A549 (cell line): ENCODE measurements at regions not wholly inside any gene's neighbourhood (a gene's known extent, or its start where the extent isn't known, plus 50 kb on each side); places are given as distances from the start of the nearest gene placed in this dataset.

ENCODE experiments used
- ATAC-seq, 2 experiments: fragments of 200-7000 bp in 1 of 2; fragments of >200 bp in 1 of 2; cut with Nextera tagmentation in 1 of 2; cut with Tn5 transposase in 1 of 2; 3 replicates each; pipeline versions ENCODE4 v1.8.0 to v1.9.1; 2018 to 2020; ENCODE audit warnings: mild to moderate bottlenecking in 1 of 2, moderate library complexity in 1 of 2
- CTCF ChIA-PET: fragments of 300-600 bp; sonication (Branson Sonifier 250); formaldehyde crosslinking; extraction: SDS; loops from one replicate; lab custom pipeline; 2021; ENCODE audit warnings: antibody characterized with exemption, inconsistent platforms; lab: Yijun Ruan, JAX
- POLR2A ChIA-PET: fragments of 350-600 bp; formaldehyde crosslinking; extraction: SDS; loops from one replicate; lab custom pipeline; 2021; ENCODE audit warnings: antibody characterized with exemption, inconsistent platforms; lab: Yijun Ruan, JAX
- DNase-seq, 2 experiments: peaks; one replicate each; pipeline versions ENCODE4 v3.0.0 to v3.0.0-alpha.2; 2011 to 2016; ENCODE audit warnings: low read depth in 1 of 2, low spot score in 1 of 2
- FAIRE-seq: peaks from 2 replicates; lab custom pipeline; 2011; peaks lifted over from hg19 to GRCh38; lab: Jason Lieb, UNC
- H3K27ac ChIP-seq, 2 experiments: fragments of >200 bp; sonication (Bioruptor Twin); formaldehyde crosslinking; 3 replicates each; pipeline ENCODE4 v1.5.1; 2016 to 2017
- H3K4me1 ChIP-seq: fragments of >200 bp; sonication (Bioruptor Twin); formaldehyde crosslinking; 3 replicates; pipeline ENCODE4 v1.6.1; 2016
- H3K4me2 ChIP-seq: fragments of >200 bp; sonication (Bioruptor Twin); formaldehyde crosslinking; 3 replicates; pipeline ENCODE4 v1.6.1; 2016
- H3K4me3 ChIP-seq: fragments of >200 bp; sonication (Bioruptor Twin); formaldehyde crosslinking; 3 replicates; pipeline ENCODE4 v1.5.1; 2016
- H3K9me3 ChIP-seq: fragments of >200 bp; sonication (Bioruptor Twin); formaldehyde crosslinking; 3 replicates; pipeline ENCODE4 v1.6.1; 2016
- ATOH8 ChIP-seq: fragments of 250-450 bp; sonication (Bioruptor Pico); IDR thresholded peaks from 2 replicates; pipeline ENCODE4 v1.5.0; 2020; ENCODE audit warnings: low read depth, mild to moderate bottlenecking, moderate library complexity
- BCL3 ChIP-seq: fragments of >200 bp; sonication (Bioruptor Twin); formaldehyde crosslinking; IDR thresholded peaks from 3 replicates; pipeline ENCODE4 v1.6.1; 2016
- BHLHE40 ChIP-seq: IDR thresholded peaks from 2 replicates; pipeline ENCODE4 v1.6.1; 2012; ENCODE audit warnings: low read depth, low read length, inconsistent platforms
- CBX2 ChIP-seq: fragments of 200-600 bp; sonication (generic); IDR thresholded peaks from 2 replicates; pipeline ENCODE4 v1.6.1; 2016; ENCODE audit warnings: low read depth, mild to moderate bottlenecking, borderline replicate concordance
- CBX8 ChIP-seq: fragments of 200-600 bp; sonication (generic); IDR thresholded peaks from 2 replicates; pipeline ENCODE4 v1.6.1; 2016
- CHD4 ChIP-seq: fragments of 200-600 bp; sonication (generic); IDR thresholded peaks from 2 replicates; pipeline ENCODE4 v1.6.1; 2016; ENCODE audit warnings: antibody characterized with exemption, mild to moderate bottlenecking, borderline replicate concordance
- EHF ChIP-seq: fragments of 250-450 bp; sonication (Bioruptor Pico); IDR thresholded peaks from 2 replicates; pipeline ENCODE4 v1.5.0; 2020; ENCODE audit warnings: mild to moderate bottlenecking
- EHMT2 ChIP-seq: fragments of 200-600 bp; sonication (generic); IDR thresholded peaks from 2 replicates; pipeline ENCODE4 v1.6.1; 2016; ENCODE audit warnings: antibody characterized with exemption, low read depth, mild to moderate bottlenecking, moderate library complexity
- ELK1 ChIP-seq: fragments of 150-350 bp; IDR thresholded peaks from 2 replicates; pipeline ENCODE4 v1.6.1; 2014; ENCODE audit warnings: low read depth, mild to moderate bottlenecking, low read length
- ESRRA ChIP-seq: fragments of 150-350 bp; IDR thresholded peaks from 2 replicates; pipeline ENCODE4 v1.6.1; 2014; ENCODE audit warnings: mild to moderate bottlenecking, low read length, borderline replicate concordance
- FOSL2 ChIP-seq, 2 experiments: fragments of 450-650 bp in 1 of 2; fragments of >200 bp in 1 of 2; sonication (Bioruptor Twin) in 1 of 2; formaldehyde crosslinking; IDR thresholded peaks; 2 replicates each; pipeline versions ENCODE4 v1.5.0 to v1.6.1; 2016 to 2020; ENCODE audit warnings: mild to moderate bottlenecking in 1 of 2, moderate library complexity in 1 of 2
- GATA3 ChIP-seq: IDR thresholded peaks from 2 replicates; pipeline ENCODE4 v1.6.1; 2012; ENCODE audit warnings: borderline replicate concordance
- HES2 ChIP-seq: fragments of >200 bp; sonication (Bioruptor Twin); formaldehyde crosslinking; IDR thresholded peaks from 2 replicates; pipeline ENCODE4 v1.6.1; 2016
- HEYL ChIP-seq: fragments of 250-450 bp; sonication (Bioruptor Pico); IDR thresholded peaks from 2 replicates; pipeline ENCODE4 v1.8.0; 2021; ENCODE audit warnings: mild to moderate bottlenecking, moderate library complexity
- HMGXB4 ChIP-seq: fragments of 250-450 bp; sonication (Bioruptor Pico); IDR thresholded peaks from 2 replicates; pipeline ENCODE4 v1.5.0; 2021; ENCODE audit warnings: mild to moderate bottlenecking, moderate library complexity, borderline replicate concordance
- HOXA7 ChIP-seq: fragments of 250-450 bp; sonication (Bioruptor Pico); IDR thresholded peaks from 2 replicates; pipeline ENCODE4 v1.5.0; 2020; ENCODE audit warnings: mild to moderate bottlenecking, moderate library complexity
- HOXB5 ChIP-seq: fragments of 250-450 bp; sonication (Bioruptor Pico); IDR thresholded peaks from 2 replicates; pipeline ENCODE4 v1.5.0; 2020; ENCODE audit warnings: mild to moderate bottlenecking, moderate library complexity
- JUN ChIP-seq, 2 experiments: fragments of >200 bp; sonication (Bioruptor Twin); formaldehyde crosslinking; IDR thresholded peaks; 2 replicates in 1 of 2; 3 replicates in 1 of 2; pipeline ENCODE4 v1.6.1; 2016 to 2017
- JUNB ChIP-seq: fragments of >200 bp; sonication (Bioruptor Twin); formaldehyde crosslinking; IDR thresholded peaks from 2 replicates; pipeline ENCODE4 v1.6.1; 2016
- KDM1A ChIP-seq: fragments of 200-600 bp; sonication (generic); IDR thresholded peaks from 2 replicates; pipeline ENCODE4 v1.6.1; 2016; ENCODE audit warnings: low read depth, mild to moderate bottlenecking
- MAFK ChIP-seq: fragments of 450-650 bp; IDR thresholded peaks from 2 replicates; pipeline ENCODE4 v1.6.1; 2014; ENCODE audit not compliant: partially characterized antibody
- MAX ChIP-seq: IDR thresholded peaks from 2 replicates; pipeline ENCODE4 v1.6.1; 2012
- MAZ ChIP-seq: fragments of 150-350 bp; IDR thresholded peaks from 2 replicates; pipeline ENCODE4 v1.6.1; 2014; ENCODE audit warnings: antibody characterized with exemption, low read depth, low read length, borderline replicate concordance
- NPAS2 ChIP-seq: fragments of 250-450 bp; sonication (Bioruptor Pico); IDR thresholded peaks from 2 replicates; pipeline ENCODE4 v1.8.0; 2022; ENCODE audit warnings: mild to moderate bottlenecking, moderate library complexity, borderline replicate concordance
- RARB ChIP-seq: fragments of 250-450 bp; sonication (Bioruptor Pico); IDR thresholded peaks from 2 replicates; pipeline ENCODE4 v1.8.0; 2021; ENCODE audit warnings: mild to moderate bottlenecking, moderate library complexity
- RFX5 ChIP-seq: fragments of 450-650 bp; IDR thresholded peaks from 2 replicates; pipeline ENCODE4 v1.7.1; 2014; ENCODE audit warnings: antibody characterized with exemption, mild to moderate bottlenecking, moderate library complexity
- USF2 ChIP-seq: fragments of 450-650 bp; IDR thresholded peaks from 2 replicates; pipeline ENCODE4 v1.6.1; 2014; ENCODE audit warnings: antibody characterized with exemption
- WGBS: methylation state at CpG from one replicate; pipeline ENCODE4 v1.1.6; 2017; ENCODE audit errors: missing lambda C conversion rate; 5-methylcytosine and 5-hydroxymethylcytosine counted together

GRCh38 chr14:103216399-103216798, 93.1 kb downstream of the TNFAIP2 start:
- no peak overlapping the region for H3K4me2 ChIP-seq
- WGBS = 91% methylated on average over 6 of the region's 10 CpGs
- POLR2A ChIA-PET = no interaction called here
- ATAC-seq (no peak), DNase-seq (no peak), FAIRE-seq (no peak)
- peaks cover 6% of the 10 kb centered on the region; the same call in 1 of the 3 replicates for H3K9me3 ChIP-seq
- H3K4me3 ChIP-seq = no peak overlapping the region
- CTCF ChIA-PET = interaction anchor here (0.9 to 3.5 kb wide), 5 partner anchors 8 to 55 kb away, joined by 3 to 9 read pairs (median 3); no protein-coding TSS in a partner anchor
- H3K27ac ChIP-seq = no peak overlapping the region
- no peaks in the 10 kb centered on the region for H3K4me1 ChIP-seq
- no peak for TF ChIP-seq EHMT2
- TF ChIP-seq CHD4 = no peak
- TF ChIP-seq HMGXB4 (CRISPR knock-in tag) = no peak
- no peak for TF ChIP-seq RFX5
- TF ChIP-seq MAX = no peak
- no peak for TF ChIP-seq FOSL2 (IDR thresholded peaks at IDR 0.05)
- no peak for TF ChIP-seq FOSL2 (CRISPR knock-in tag; IDR thresholded peaks at IDR 0.05)
- no peak for TF ChIP-seq NPAS2 (CRISPR knock-in tag)
- no peak for TF ChIP-seq MAZ
- TF ChIP-seq CBX8 = no peak
- no peak for TF ChIP-seq KDM1A
- TF ChIP-seq USF2 = no peak
- no peak for TF ChIP-seq EHF (CRISPR knock-in tag)
- no peak for TF ChIP-seq BHLHE40
- TF ChIP-seq JUNB = no peak
- no peak for TF ChIP-seq MAFK
- no peak for TF ChIP-seq HOXB5
- TF ChIP-seq, all 56 proteins: peak for 0

- FAIRE-seq (no peak), DNase-seq (no peak), ATAC-seq (no peak)
- ChIA-PET POLR2A (no interaction called here), CTCF (interaction anchor here (0.7 to 3.5 kb wide), 5 partner anchors 8 to 84 kb away, joined by 3 to 9 read pairs (median 3); no protein-coding TSS in a partner anchor)
- no peak overlapping the region for H3K4me3 ChIP-seq
- peaks cover 6% of the 10 kb centered on the region; the same call in 1 of the 3 replicates for H3K9me3 ChIP-seq
- WGBS = 62% methylated on average over 5 of the region's 5 CpGs
- no peak overlapping the region for H3K27ac ChIP-seq
- H3K4me2 ChIP-seq = no peak overlapping the region
- no peaks in the 10 kb centered on the region for H3K4me1 ChIP-seq
- no peak for TF ChIP-seq CBX2
- TF ChIP-seq EHMT2 = no peak
- TF ChIP-seq ELK1 = no peak
- no peak for TF ChIP-seq NPAS2 (CRISPR knock-in tag)
- no peak for TF ChIP-seq JUNB
- TF ChIP-seq ESRRA = no peak
- no peak for TF ChIP-seq RARB (CRISPR knock-in tag)
- TF ChIP-seq BCL3 = no peak
- no peak for TF ChIP-seq ATOH8 (CRISPR knock-in tag)
- no peak for TF ChIP-seq GATA3
- TF ChIP-seq HEYL = no peak
- TF ChIP-seq MAZ = no peak
- TF ChIP-seq FOSL2 (IDR thresholded peaks at IDR 0.05) = no peak
- TF ChIP-seq FOSL2 (CRISPR knock-in tag; IDR thresholded peaks at IDR 0.05) = no peak
- TF ChIP-seq HES2 = no peak
- TF ChIP-seq HOXA7 (CRISPR knock-in tag) = no peak
- TF ChIP-seq CHD4 = no peak
- TF ChIP-seq JUN (IDR thresholded peaks at IDR 0.05) = no peak
- TF ChIP-seq EHF (CRISPR knock-in tag) = no peak
These were observed 93.6 kb downstream of the TNFAIP2 start for GRCh38 chr14:103216857-103217256.
